Liver (tissue), 3 donors: ENCODE measurements at regions not wholly inside any gene's neighbourhood (a gene's known extent, or its start where the extent isn't known, plus 50 kb on each side); places are given as distances from the start of the nearest gene placed in this dataset.
A peak's percentile ranks its signal among the peaks of the same experiment; 100 is the strongest.

ENCODE experiments used
- ATF3 ChIP-seq: IDR thresholded peaks from 2 replicates; pipeline ENCODE4 v1.6.1; 2016; ENCODE audit warnings: antibody characterized with exemption
- CTCF ChIP-seq: fragments of 150-350 bp; IDR thresholded peaks from 2 replicates; pipeline ENCODE4 v1.5.1; 2017; ENCODE audit warnings: improper control_type of control experiment, low read depth, low read length; ENCODE audit not compliant: missing input control
- EGR1 ChIP-seq, 2 donors: IDR thresholded peaks; 2 replicates each; pipeline ENCODE4 v1.6.1; 2016 to 2018; ENCODE audit warnings: antibody characterized with exemption in 2 of 2, low read depth in 2 of 2
- FOXA1 ChIP-seq: IDR thresholded peaks from 2 replicates; pipeline ENCODE4 v1.6.1; 2016; ENCODE audit warnings: antibody characterized with exemption
- GABPA ChIP-seq, 2 donors: IDR thresholded peaks in 1 of 2; conservative IDR thresholded peaks in 1 of 2; 2 replicates each; pipeline ENCODE4 v1.6.1; 2016; ENCODE audit warnings: antibody characterized with exemption in 2 of 2, mild to moderate bottlenecking in 1 of 2, moderate library complexity in 1 of 2
- HNF4G ChIP-seq: IDR thresholded peaks from 2 replicates; pipeline ENCODE4 v1.6.1; 2016; ENCODE audit warnings: antibody characterized with exemption
- JUND ChIP-seq, 2 donors: IDR thresholded peaks; 2 replicates each; pipeline ENCODE4 v1.6.1; 2016; ENCODE audit warnings: antibody characterized with exemption in 2 of 2
- MAX ChIP-seq: IDR thresholded peaks from 2 replicates; pipeline ENCODE4 v1.6.1; 2016; ENCODE audit warnings: antibody characterized with exemption
- RAD21 ChIP-seq, 2 donors: IDR thresholded peaks; 2 replicates each; pipeline ENCODE4 v1.6.1; 2016; ENCODE audit warnings: antibody characterized with exemption in 2 of 2, mild to moderate bottlenecking in 2 of 2
- REST ChIP-seq: IDR thresholded peaks from 2 replicates; pipeline ENCODE4 v1.6.1; 2016; ENCODE audit warnings: antibody characterized with exemption, mild to moderate bottlenecking
- RXRA ChIP-seq, 2 donors: IDR thresholded peaks; 2 replicates each; pipeline ENCODE4 v1.6.1; 2017 to 2018; ENCODE audit warnings: antibody characterized with exemption in 2 of 2, mild to moderate bottlenecking in 1 of 2
- SP1 ChIP-seq: IDR thresholded peaks from 2 replicates; pipeline ENCODE4 v1.6.1; 2018; ENCODE audit warnings: antibody characterized with exemption, mild to moderate bottlenecking
- TAF1 ChIP-seq: conservative IDR thresholded peaks from 2 replicates; pipeline ENCODE4 v1.6.1; 2016; ENCODE audit warnings: antibody characterized with exemption, mild to moderate bottlenecking
- YY1 ChIP-seq: IDR thresholded peaks from 2 replicates; pipeline ENCODE4 v1.6.1; 2016; ENCODE audit warnings: antibody characterized with exemption, mild to moderate bottlenecking
- donor health status: healthy.
- donor health status: healthy.

- TF ChIP-seq REST (no peak), CTCF (no peak), JUND (IDR thresholded peaks at IDR 0.05) (no peak), EGR1 (IDR thresholded peaks at IDR 0.05; ENCODE audit: low read depth in 2 of 2) (no peak), GABPA (IDR thresholded peaks at IDR 0.05 in 1 of 2, conservative IDR thresholded peaks at IDR 0.05 in 1 of 2) (no peak), ATF3 (no peak), SP1 (no peak), RAD21 (IDR thresholded peaks at IDR 0.05) (peak in 1 of 2 donors; percentile 30), FOXA1 (no peak), YY1 (no peak), TAF1 (no peak), RXRA (IDR thresholded peaks at IDR 0.05) (no peak), HNF4G (no peak), MAX (no peak)
These were observed 112.8 kb upstream of the TLE3 start for GRCh38 chr15:70210528-70210927.
